Ureter (tissue), 1 donor: ENCODE measurements at regions not wholly inside any gene's neighbourhood (a gene's known extent, or its start where the extent isn't known, plus 50 kb on each side); places are given as distances from the start of the nearest gene placed in this dataset.
"Not testable (repeated sequence)": the region's sequence is repeated elsewhere in the genome, so short reads cannot be mapped to it uniquely, and the experiment has no call there.

Experiments used
- DNase-seq: peaks from one replicate; pipeline ENCODE4 v3.0.0-alpha.2; 2020; ENCODE audit warnings: low spot score
- donor health status: DM: yes; HTN: yes; CAD: no.

DNA sequence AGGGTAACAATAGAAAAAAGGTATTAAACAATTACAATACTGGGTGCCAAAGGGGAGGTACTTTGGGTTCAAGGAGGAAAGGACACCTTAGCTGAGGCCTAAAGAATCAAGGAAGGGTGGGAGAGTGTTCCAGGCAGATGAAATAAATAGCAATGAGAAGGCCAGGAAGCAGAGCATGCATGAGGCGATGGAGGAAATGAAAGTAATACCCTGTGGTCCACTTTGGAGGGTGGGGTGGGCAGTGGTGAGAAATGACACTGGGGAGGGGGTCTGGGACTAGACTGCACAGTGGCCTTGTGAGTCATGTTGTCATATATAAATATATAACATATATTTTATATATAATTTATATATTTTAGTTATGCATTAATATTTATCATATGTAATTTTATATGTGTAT lies 55.9 kb downstream of the BHLHE40 start:
- no peak for DNase-seq

- DNase-seq = no peak
Measured at GRCh38 chr3:5035692-5036391, 56.6 kb downstream of the BHLHE40 start.

- no peak for DNase-seq
Measured at GRCh38 chr3:5036392-5036766, 57.1 kb downstream of the BHLHE40 start.

- DNase-seq = no peak
Measured at GRCh38 chr3:5036858-5037257, 57.6 kb downstream of the BHLHE40 start.

DNA sequence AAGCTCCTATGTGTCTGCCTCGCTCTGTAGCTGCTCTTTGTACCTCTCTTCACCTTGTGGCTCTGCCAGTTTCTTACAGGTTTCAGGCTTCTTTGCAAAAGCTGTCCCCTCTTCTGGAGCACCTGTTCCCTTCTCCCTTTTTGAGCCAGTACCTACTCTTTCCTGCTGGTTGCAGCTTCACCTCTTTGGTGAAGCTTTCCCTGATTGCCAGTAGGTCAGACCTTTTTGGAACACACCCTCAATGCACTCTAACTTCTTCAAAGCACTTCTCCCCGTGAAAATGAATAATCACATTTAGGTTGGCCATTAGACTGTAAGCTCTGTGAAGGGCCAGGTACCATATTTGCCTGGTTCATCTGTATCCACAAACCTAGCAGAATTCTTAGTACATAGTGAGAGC lies 60.3 kb downstream of the BHLHE40 start:
- no peak for DNase-seq

DNA sequence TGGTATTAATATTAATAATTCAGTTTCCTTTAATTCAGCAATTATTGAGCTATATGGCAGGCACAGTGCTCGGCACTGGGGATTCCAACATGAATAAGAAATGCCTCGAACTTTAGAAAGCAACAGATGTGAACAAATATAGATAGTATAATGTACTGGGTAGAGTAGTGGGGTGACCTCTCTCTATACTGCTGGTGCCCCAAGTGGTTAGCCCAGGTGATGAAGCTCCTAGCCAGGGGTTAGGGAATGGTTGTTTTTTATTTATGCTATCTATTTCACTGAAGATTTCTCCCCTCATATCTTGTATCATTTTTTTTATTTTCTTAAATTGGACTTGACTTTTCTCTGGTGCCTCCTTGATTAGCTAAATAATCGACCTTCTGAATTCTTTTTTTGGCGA lies 62.1 kb downstream of the BHLHE40 start:
- DNase-seq = no peak

DNA sequence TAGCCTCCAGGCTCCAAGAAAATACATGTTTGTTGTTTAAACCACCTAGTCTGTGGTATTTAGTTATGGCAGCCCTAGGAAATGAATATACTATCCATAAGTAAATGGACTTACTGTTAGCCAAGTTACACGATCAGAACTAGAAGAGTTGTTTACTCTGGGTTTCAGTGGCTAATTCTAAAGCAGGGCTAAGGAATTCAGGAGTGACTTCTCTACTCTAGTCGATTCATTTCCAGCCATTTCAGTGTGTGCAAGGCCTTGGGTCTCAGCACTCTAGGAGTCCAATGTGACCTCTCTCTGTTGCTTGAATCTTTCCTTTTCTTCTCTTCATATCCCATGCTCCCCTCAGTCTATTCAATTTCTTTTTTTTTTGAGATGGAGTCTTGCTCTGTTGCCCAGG lies 66.7 kb downstream of the BHLHE40 start:
- no peak for DNase-seq

- no peak for DNase-seq
Measured at GRCh38 chr3:5047764-5048419, 68.7 kb downstream of the BHLHE40 start.

GRCh38 chr3:5051772-5052171 lies 70.3 kb upstream of the ARL8B start:
- no peak for DNase-seq

DNA sequence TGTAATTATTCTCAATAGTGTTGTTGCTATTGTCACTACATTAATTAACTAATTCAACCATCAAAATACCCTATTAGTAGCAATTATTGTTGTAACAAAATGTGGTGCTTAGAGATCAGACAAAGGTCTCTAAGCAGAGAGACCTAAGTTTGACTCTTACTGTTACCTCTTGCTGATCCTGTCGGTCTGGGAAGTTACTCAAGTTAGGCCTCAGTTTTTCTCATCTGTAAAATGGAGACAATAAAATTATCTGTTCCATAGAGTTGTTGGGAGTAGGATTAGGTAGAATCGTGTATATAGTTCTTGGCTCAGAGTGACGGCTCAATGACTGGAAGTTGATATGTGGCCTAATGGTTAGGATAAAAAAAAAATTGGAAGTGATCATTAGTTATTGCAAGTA lies 69.8 kb upstream of the ARL8B start:
- no peak for DNase-seq

GRCh38 chr3:5053021-5053831 lies 68.9 kb upstream of the ARL8B start:
- no peak for DNase-seq

- DNase-seq = no peak
Measured at GRCh38 chr3:5054098-5054497, 68.0 kb upstream of the ARL8B start.

DNA sequence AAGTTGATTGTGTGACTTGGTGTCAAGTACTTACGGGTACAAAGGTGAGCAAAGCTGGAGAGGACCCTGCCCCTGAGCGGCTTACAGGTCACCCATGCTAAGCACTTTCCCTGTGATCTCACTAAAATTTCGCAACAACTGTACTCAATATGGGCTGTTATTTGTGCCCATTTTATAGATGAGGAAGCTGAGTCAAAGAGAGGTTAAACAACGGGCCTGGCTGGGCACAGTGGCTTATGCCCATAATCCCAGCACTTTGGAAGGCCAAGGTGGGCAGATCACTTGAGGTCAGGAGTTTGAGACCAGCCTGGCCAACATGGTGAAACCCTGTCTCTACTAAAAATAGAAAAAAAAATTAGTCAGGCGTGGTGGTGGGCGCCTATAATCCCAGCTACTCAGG lies 67.5 kb upstream of the ARL8B start:
- DNase-seq = not testable (repeated sequence)

- DNase-seq = no peak
Measured at GRCh38 chr3:5055357-5056110, 66.6 kb upstream of the ARL8B start.

DNA sequence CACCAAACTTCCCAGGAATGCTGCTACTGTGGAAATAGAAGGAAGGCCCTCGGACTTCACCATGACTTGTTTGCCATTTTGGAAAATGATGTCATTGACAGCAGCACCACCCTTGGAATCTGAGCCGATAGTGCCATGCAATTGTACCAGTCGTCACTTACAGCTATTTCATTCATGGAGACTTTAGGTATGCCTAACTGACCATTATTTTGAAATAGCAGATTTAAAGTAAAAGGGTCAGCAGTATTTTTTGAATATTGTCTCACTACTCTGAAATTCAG lies 66.0 kb upstream of the ARL8B start:
- no peak for DNase-seq

- no peak for DNase-seq
Measured at GRCh38 chr3:5057272-5057671, 64.8 kb upstream of the ARL8B start.

DNA sequence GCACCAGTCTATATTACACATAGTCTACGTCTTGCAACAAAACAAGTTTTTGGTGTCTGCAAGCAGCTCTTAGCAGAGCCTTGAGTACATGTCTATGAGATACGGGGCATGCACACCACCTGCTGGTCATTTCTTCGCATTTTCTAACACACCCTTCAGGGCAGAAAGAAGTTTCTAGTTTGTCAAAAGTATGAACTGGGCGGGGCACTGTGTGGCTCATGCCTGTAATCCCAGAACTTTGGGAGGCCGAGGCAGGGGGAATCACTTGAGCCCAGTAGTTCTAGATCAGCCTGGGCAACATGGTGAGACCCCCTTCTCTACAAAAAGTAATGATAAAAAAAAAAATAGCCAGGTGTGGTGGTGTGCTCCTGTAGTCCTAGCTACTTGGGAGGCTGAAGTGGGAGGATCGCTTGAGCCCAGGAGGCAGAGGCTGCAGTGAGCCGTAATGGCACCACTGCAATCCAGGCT lies 64.2 kb upstream of the ARL8B start:
- peak; percentile 87 for DNase-seq

DNA sequence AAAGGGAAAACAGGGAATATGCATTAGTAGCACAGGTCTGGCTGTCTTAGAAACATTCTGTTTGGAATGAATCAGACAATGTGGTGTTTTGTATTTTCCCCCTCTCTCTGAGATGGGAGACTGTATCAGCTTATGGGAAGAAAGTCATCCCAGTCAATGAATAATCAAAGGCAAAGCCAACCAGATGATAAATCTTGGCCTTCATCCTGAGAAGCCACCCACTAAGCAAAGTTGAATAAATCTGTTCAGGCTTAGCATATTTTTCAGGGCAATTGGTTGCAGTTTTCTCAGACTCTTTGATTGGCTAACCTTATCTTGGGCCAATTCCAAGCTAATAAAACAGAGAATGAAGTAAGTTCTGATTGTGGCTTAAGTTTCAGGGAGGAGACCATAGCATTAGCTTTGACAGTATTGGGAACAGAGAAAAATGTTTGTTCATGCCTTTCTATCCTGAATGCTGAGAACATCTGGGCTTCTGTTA lies 63.6 kb upstream of the ARL8B start:
- DNase-seq = no peak

GRCh38 chr3:5059782-5060181 lies 62.3 kb upstream of the ARL8B start:
- DNase-seq = no peak

- no peak for DNase-seq
Measured at GRCh38 chr3:5061218-5061569, 60.9 kb upstream of the ARL8B start.

DNA sequence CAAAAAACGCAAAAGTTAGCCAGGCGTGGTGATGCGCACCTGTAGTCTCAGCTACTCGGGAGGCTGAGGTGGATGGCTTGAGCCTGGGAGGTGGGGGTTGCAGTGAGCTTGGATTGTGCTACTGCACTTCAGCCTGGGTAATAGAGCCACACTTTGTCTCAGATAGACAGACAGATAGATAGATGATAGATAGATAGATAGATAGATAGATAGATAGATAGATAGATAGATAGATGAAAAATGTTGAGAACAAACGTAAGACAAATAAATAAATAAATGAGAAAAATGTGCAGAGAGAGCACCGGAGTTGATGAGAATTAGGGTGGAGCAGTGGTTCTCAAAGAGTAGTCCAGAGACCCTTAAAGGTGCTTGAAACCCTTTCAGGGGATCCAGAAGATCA lies 58.4 kb upstream of the ARL8B start:
- DNase-seq = no peak

GRCh38 chr3:5068531-5069050 lies 53.5 kb upstream of the ARL8B start:
- DNase-seq = no peak
